A549 (cell line): ENCODE measurements at regions not wholly inside any gene's neighbourhood (a gene's known extent, or its start where the extent isn't known, plus 50 kb on each side); places are given as distances from the start of the nearest gene placed in this dataset.
"Not testable (repeated sequence)": the region's sequence is repeated elsewhere in the genome, so short reads cannot be mapped to it uniquely, and the experiment has no call there.

Source experiments
- CTCF ChIP-seq: fragments of >200 bp; sonication (Bioruptor Twin); formaldehyde crosslinking; IDR thresholded peaks from 3 replicates; pipeline ENCODE4 v1.5.1; 2016
- FOSL2 ChIP-seq, 2 experiments: fragments of 450-650 bp in 1 of 2; fragments of >200 bp in 1 of 2; sonication (Bioruptor Twin) in 1 of 2; formaldehyde crosslinking; IDR thresholded peaks; 2 replicates each; pipeline versions ENCODE4 v1.5.0 to v1.6.1; 2016 to 2020; ENCODE audit warnings: mild to moderate bottlenecking in 1 of 2, moderate library complexity in 1 of 2
- FOXS1 ChIP-seq: fragments of 250-450 bp; sonication (Bioruptor Pico); IDR thresholded peaks from 2 replicates; pipeline ENCODE4 v1.5.0; 2020; ENCODE audit warnings: mild to moderate bottlenecking, moderate library complexity
- MAFK ChIP-seq: fragments of 450-650 bp; IDR thresholded peaks from 2 replicates; pipeline ENCODE4 v1.6.1; 2014; ENCODE audit not compliant: partially characterized antibody
- PBX3 ChIP-seq: IDR thresholded peaks from 2 replicates; pipeline ENCODE4 v1.6.1; 2012
- REST ChIP-seq: fragments of 200-600 bp; sonication (generic); IDR thresholded peaks from 2 replicates; pipeline ENCODE4 v1.6.1; 2016; ENCODE audit warnings: antibody characterized with exemption, mild to moderate bottlenecking, moderate library complexity
- RNF2 ChIP-seq: fragments of 200-600 bp; sonication (generic); IDR thresholded peaks from 2 replicates; pipeline ENCODE4 v1.6.1; 2016; ENCODE audit warnings: low read depth, mild to moderate bottlenecking, antibody characterized with exemption, moderate library complexity, borderline replicate concordance
- SMC3 ChIP-seq: fragments of >200 bp; sonication (Bioruptor Twin); formaldehyde crosslinking; IDR thresholded peaks from 3 replicates; pipeline ENCODE4 v1.6.1; 2018; ENCODE audit warnings: inconsistent platforms
- USF2 ChIP-seq: fragments of 450-650 bp; IDR thresholded peaks from 2 replicates; pipeline ENCODE4 v1.6.1; 2014; ENCODE audit warnings: antibody characterized with exemption
- ZNF302 ChIP-seq: fragments of 250-450 bp; sonication (Bioruptor Pico); IDR thresholded peaks from 2 replicates; pipeline ENCODE4 v1.9.0; 2021; ENCODE audit warnings: inconsistent platforms, mild to moderate bottlenecking, moderate library complexity

- TF ChIP-seq CTCF; REST; ZNF302 (CRISPR knock-in tag); SMC3; FOSL2 (IDR thresholded peaks at IDR 0.05); FOSL2 (CRISPR knock-in tag; IDR thresholded peaks at IDR 0.05); FOXS1; MAFK; PBX3; RNF2; USF2: not testable (repeated sequence)
Observed at GRCh38 chr4:97325751-97326150, 817.5 kb downstream of the STPG2 start.
